HEK293T (cell line): ENCODE measurements at regions not wholly inside any gene's neighbourhood (a gene's known extent, or its start where the extent isn't known, plus 50 kb on each side); places are given as distances from the start of the nearest gene placed in this dataset.

Experiments used
- CTCF ChIA-PET: fragments of 350-600 bp; formaldehyde crosslinking; extraction: SDS; loops from one replicate; lab custom pipeline; 2021; ENCODE audit warnings: antibody characterized with exemption, inconsistent platforms; lab: Yijun Ruan, JAX
- POLR2A ChIA-PET: fragments of 350-600 bp; formaldehyde crosslinking; extraction: SDS; loops from one replicate; lab custom pipeline; 2020; ENCODE audit warnings: antibody characterized with exemption, inconsistent platforms; lab: Yijun Ruan, JAX
- DNase-seq: peaks from one replicate; pipeline ENCODE4 v3.0.0; 2012; ENCODE audit warnings: mixed read lengths; ENCODE audit errors: extremely low spot score
- ARNT ChIP-seq: fragments of 450-650 bp; IDR thresholded peaks from 2 replicates; pipeline ENCODE4 v1.6.1; 2017; ENCODE audit warnings: mild to moderate bottlenecking
- BHLHE40 ChIP-seq: fragments of 450-650 bp; IDR thresholded peaks from 2 replicates; pipeline ENCODE4 v1.6.1; 2016; ENCODE audit warnings: mild to moderate bottlenecking, moderate library complexity, borderline replicate concordance
- CTBP1 ChIP-seq: fragments of 450-650 bp; IDR thresholded peaks from 2 replicates; pipeline ENCODE4 v1.6.1; 2016; ENCODE audit warnings: borderline replicate concordance
- ELF4 ChIP-seq: fragments of 450-650 bp; IDR thresholded peaks from 2 replicates; pipeline ENCODE4 v1.6.1; 2017; ENCODE audit warnings: antibody characterized with exemption
- FOXA1 ChIP-seq: fragments of 450-650 bp; IDR thresholded peaks from 2 replicates; pipeline ENCODE4 v1.6.1; 2016; ENCODE audit warnings: mild to moderate bottlenecking
- FOXK2 ChIP-seq: fragments of 450-650 bp; IDR thresholded peaks from 2 replicates; pipeline ENCODE4 v1.6.1; 2016; ENCODE audit warnings: mild to moderate bottlenecking
- FOXM1 ChIP-seq: fragments of 450-650 bp; IDR thresholded peaks from 2 replicates; pipeline ENCODE4 v1.6.1; 2017; ENCODE audit warnings: mild to moderate bottlenecking, borderline replicate concordance
- HDGF ChIP-seq: fragments of 450-650 bp; IDR thresholded peaks from 2 replicates; pipeline ENCODE4 v1.6.1; 2017; ENCODE audit warnings: antibody characterized with exemption, borderline replicate concordance
- L3MBTL2 ChIP-seq: fragments of 450-650 bp; conservative IDR thresholded peaks from 2 replicates; pipeline ENCODE4 v1.6.1; 2016; ENCODE audit warnings: mild to moderate bottlenecking
- LEF1 ChIP-seq: fragments of 450-650 bp; IDR thresholded peaks from 2 replicates; pipeline ENCODE4 v1.6.1; 2017; ENCODE audit warnings: mild to moderate bottlenecking, borderline replicate concordance
- NFRKB ChIP-seq: fragments of 450-650 bp; IDR thresholded peaks from 2 replicates; pipeline ENCODE4 v1.6.1; 2016; ENCODE audit warnings: mild to moderate bottlenecking, moderate library complexity
- PKNOX1 ChIP-seq: fragments of 450-650 bp; IDR thresholded peaks from 2 replicates; pipeline ENCODE4 v1.6.1; 2016
- SP1 ChIP-seq: fragments of 450-650 bp; IDR thresholded peaks from 2 replicates; pipeline ENCODE4 v1.6.1; 2017
- SUZ12 ChIP-seq: fragments of 450-650 bp; IDR thresholded peaks from 2 replicates; pipeline ENCODE4 v1.6.1; 2016; ENCODE audit warnings: mild to moderate bottlenecking
- TARDBP ChIP-seq: fragments of 450-650 bp; IDR thresholded peaks from 2 replicates; pipeline ENCODE4 v1.6.1; 2016
- ZNF384 ChIP-seq: fragments of 450-650 bp; IDR thresholded peaks from 2 replicates; pipeline ENCODE4 v1.6.1; 2016

- TF ChIP-seq ARNT (no peak), ZNF384 (no peak), NFRKB (no peak), FOXM1 (no peak), BHLHE40 (no peak), SP1 (no peak), SUZ12 (no peak), CTBP1 (no peak)
Observed at GRCh38 chr1:83028467-83028866, 970.5 kb downstream of the TTLL7 start.

GRCh38 chr1:83027511-83027910 lies 971.4 kb downstream of the TTLL7 start:
- TF ChIP-seq FOXK2 (no peak), L3MBTL2 (no peak), TARDBP (no peak), SP1 (no peak), LEF1 (no peak), PKNOX1 (no peak), FOXM1 (no peak), BHLHE40 (no peak), NFRKB (no peak), ARNT (no peak), HDGF (no peak), ELF4 (no peak)
- no peak for DNase-seq
- ChIA-PET POLR2A (no interaction called here), CTCF (no interaction called here)

More at GRCh38 chr1:83028467-83028866, 970.5 kb downstream of the TTLL7 start:
- POLR2A ChIA-PET: no interaction called here
- CTCF ChIA-PET: no interaction called here
- DNase-seq: no peak

- POLR2A ChIA-PET: no interaction called here
- DNase-seq: no peak
- TF ChIP-seq ZNF384: no peak
- no peak for TF ChIP-seq TARDBP
- TF ChIP-seq LEF1: no peak
- no peak for TF ChIP-seq FOXM1
- TF ChIP-seq HDGF: no peak
- no peak for TF ChIP-seq FOXK2
- CTCF ChIA-PET: no interaction called here
Observed at GRCh38 chr1:83026745-83027144, 972.2 kb downstream of the TTLL7 start.

GRCh38 chr1:83024251-83024767 lies 974.6 kb downstream of the TTLL7 start:
- CTCF ChIA-PET: interaction anchor here (0.7 kb wide), 1 partner anchor 17 kb away, joined by 5 read pairs; no protein-coding TSS in a partner anchor
- DNase-seq: no peak
- POLR2A ChIA-PET: no interaction called here
- no peak for TF ChIP-seq LEF1
- TF ChIP-seq L3MBTL2: no peak
- TF ChIP-seq CTBP1: no peak
- no peak for TF ChIP-seq ZNF384
- TF ChIP-seq ARNT: no peak
- TF ChIP-seq NFRKB: no peak
- no peak for TF ChIP-seq TARDBP
- TF ChIP-seq FOXK2: no peak
- no peak for TF ChIP-seq FOXA1
- TF ChIP-seq PKNOX1: no peak
- TF ChIP-seq FOXM1: no peak
- TF ChIP-seq HDGF: no peak
- TF ChIP-seq SP1: no peak

- ChIA-PET CTCF (no interaction called here), POLR2A (no interaction called here)
- no peak for TF ChIP-seq ELF4
- no peak for TF ChIP-seq SUZ12
- TF ChIP-seq FOXK2: no peak
- no peak for DNase-seq
Observed at GRCh38 chr1:83023212-83023611, 975.7 kb downstream of the TTLL7 start.

- TF ChIP-seq FOXK2 (no peak), NFRKB (no peak), SP1 (no peak), ZNF384 (no peak), FOXA1 (no peak), ARNT (no peak), BHLHE40 (no peak), CTBP1 (no peak), PKNOX1 (no peak), HDGF (no peak), TARDBP (no peak), SUZ12 (no peak), FOXM1 (no peak), ELF4 (no peak), LEF1 (no peak), L3MBTL2 (no peak)
- no peak for DNase-seq
- CTCF ChIA-PET: no interaction called here
- POLR2A ChIA-PET: no interaction called here
Observed at GRCh38 chr1:83022206-83022605, 976.7 kb downstream of the TTLL7 start.

- DNase-seq: no peak
- no peak for TF ChIP-seq PKNOX1
- TF ChIP-seq FOXM1: no peak
- no peak for TF ChIP-seq NFRKB
- no peak for TF ChIP-seq HDGF
- TF ChIP-seq FOXA1: no peak
- no peak for TF ChIP-seq SP1
- no peak for TF ChIP-seq TARDBP
- TF ChIP-seq LEF1: no peak
- no peak for TF ChIP-seq SUZ12
- POLR2A ChIA-PET: no interaction called here
- CTCF ChIA-PET: no interaction called here
Observed at GRCh38 chr1:83017701-83018100, 981.2 kb downstream of the TTLL7 start.
